GM21737 (cell line): ENCODE measurements at regions not wholly inside any gene's neighbourhood (a gene's known extent, or its start where the extent isn't known, plus 50 kb on each side); places are given as distances from the start of the nearest gene placed in this dataset.

ENCODE experiments used
- ATAC-seq: cut with Tn5 transposase; IDR thresholded peaks from one replicate; pipeline ENCODE4 v1.9.1; 2021; ENCODE audit warnings: mild to moderate bottlenecking, moderate library complexity; ENCODE audit not compliant: unreplicated experiment

- no peak for ATAC-seq
Measured at GRCh38 chr18:40707797-40708196, 1247.2 kb upstream of the PIK3C3 start.

GRCh38 chr18:40698129-40698528 lies 1256.9 kb upstream of the PIK3C3 start:
- ATAC-seq = no peak

GRCh38 chr18:40695526-40695925 lies 1259.5 kb upstream of the PIK3C3 start:
- ATAC-seq = no peak

- no peak for ATAC-seq
Measured at GRCh38 chr18:40692871-40693270, 1262.2 kb upstream of the PIK3C3 start.

GRCh38 chr18:40690062-40690461 lies 1265.0 kb upstream of the PIK3C3 start:
- ATAC-seq = no peak

- no peak for ATAC-seq
Measured at GRCh38 chr18:40687399-40687798, 1267.6 kb upstream of the PIK3C3 start.

- no peak for ATAC-seq
Measured at GRCh38 chr18:40686836-40687235, 1268.2 kb upstream of the PIK3C3 start.

GRCh38 chr18:40685219-40685618 lies 1269.8 kb upstream of the PIK3C3 start:
- ATAC-seq = no peak

GRCh38 chr18:40678318-40678717 lies 1276.7 kb upstream of the PIK3C3 start:
- no peak for ATAC-seq

GRCh38 chr18:40676668-40677067 lies 1278.4 kb upstream of the PIK3C3 start:
- ATAC-seq = no peak

GRCh38 chr18:40673150-40673549 lies 1281.9 kb upstream of the PIK3C3 start:
- no peak for ATAC-seq

- ATAC-seq = no peak
Measured at GRCh38 chr18:40672590-40672989, 1282.4 kb upstream of the PIK3C3 start.

GRCh38 chr18:40670668-40671375 lies 1284.2 kb upstream of the PIK3C3 start:
- no peak for ATAC-seq

- ATAC-seq = no peak
Measured at GRCh38 chr18:40662898-40663437, 1292.1 kb upstream of the PIK3C3 start.

GRCh38 chr18:40653682-40654081 lies 1301.4 kb upstream of the PIK3C3 start:
- no peak for ATAC-seq

- no peak for ATAC-seq
Measured at GRCh38 chr18:40652321-40652720, 1302.7 kb upstream of the PIK3C3 start.

- ATAC-seq = no peak
Measured at GRCh38 chr18:40651163-40651562, 1303.9 kb upstream of the PIK3C3 start.

- no peak for ATAC-seq
Measured at GRCh38 chr18:40642692-40643229, 1312.3 kb upstream of the PIK3C3 start.

- no peak for ATAC-seq
Measured at GRCh38 chr18:40631319-40631718, 1323.7 kb upstream of the PIK3C3 start.

GRCh38 chr18:40630496-40630895 lies 1324.5 kb upstream of the PIK3C3 start:
- no peak for ATAC-seq

- ATAC-seq = no peak
Measured at GRCh38 chr18:40624959-40625358, 1330.1 kb upstream of the PIK3C3 start.

GRCh38 chr18:40613721-40614120 lies 1341.3 kb upstream of the PIK3C3 start:
- no peak for ATAC-seq

- ATAC-seq = no peak
Measured at GRCh38 chr18:40612356-40612755, 1342.7 kb upstream of the PIK3C3 start.
